Islet of Langerhans (tissue), 1 donor: ENCODE measurements at regions not wholly inside any gene's neighbourhood (a gene's known extent, or its start where the extent isn't known, plus 50 kb on each side); places are given as distances from the start of the nearest gene placed in this dataset.
A peak's percentile ranks its signal among the peaks of the same experiment; 100 is the strongest.

ENCODE experiments used
- FAIRE-seq: peaks from one replicate; lab custom pipeline; 2011; peaks lifted over from hg19 to GRCh38; lab: Jason Lieb, UNC

DNA sequence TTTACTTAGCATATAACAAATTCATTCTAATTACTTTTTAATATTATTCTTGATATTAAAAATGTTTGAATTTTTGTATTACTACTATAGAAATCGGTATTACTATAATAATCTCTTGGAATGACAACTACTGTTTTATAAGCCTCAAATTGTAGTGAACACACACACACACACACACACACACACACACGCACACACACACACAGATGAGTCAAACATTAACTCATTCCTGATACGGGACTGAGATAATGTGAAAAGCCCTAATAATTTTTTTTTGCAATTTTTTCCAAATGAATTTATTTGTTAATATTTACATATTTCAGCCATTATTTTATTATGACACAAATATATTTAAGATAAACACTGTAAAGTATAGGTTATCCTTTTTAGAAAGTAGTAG, 951.2 kb upstream of the PHF14 start:
- FAIRE-seq = no peak

- no peak for FAIRE-seq
Observed at GRCh38 chr7:10022957-10023356, 950.7 kb upstream of the PHF14 start.

DNA sequence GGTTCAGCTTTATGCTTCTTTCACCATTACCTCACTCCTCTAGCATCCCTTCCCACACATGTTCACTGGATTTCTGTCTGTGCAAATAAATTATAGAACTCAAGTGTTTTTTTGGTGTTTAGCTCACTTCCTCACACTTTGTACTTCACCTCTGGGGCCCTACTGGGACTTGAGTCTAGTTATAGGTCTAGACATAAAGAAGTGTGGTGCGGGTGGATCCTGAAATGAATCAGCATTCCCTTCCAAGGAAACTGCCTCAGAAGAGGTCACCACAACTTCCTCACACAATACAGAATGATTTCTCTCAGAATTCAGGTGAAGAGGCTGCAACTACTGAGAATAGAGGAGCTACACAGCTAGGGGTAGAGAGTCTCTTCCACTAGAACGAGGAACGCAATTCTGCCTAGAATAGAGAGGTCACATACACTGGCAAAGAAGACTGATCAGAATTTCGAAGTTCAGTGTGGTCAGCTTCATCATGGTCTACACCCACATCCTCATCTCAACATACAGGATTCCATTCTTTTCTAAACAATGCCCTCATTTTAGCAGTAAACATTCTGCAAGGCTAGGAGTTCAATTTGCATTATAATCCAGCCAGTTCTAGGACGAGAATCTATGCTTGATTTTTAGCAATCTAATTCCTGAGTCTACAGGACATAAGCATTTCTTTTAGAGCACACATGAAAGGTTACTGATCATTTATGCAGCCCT, 938.7 kb upstream of the PHF14 start:
- no peak for FAIRE-seq

GRCh38 chr7:10036693-10037092, 937.0 kb upstream of the PHF14 start:
- no peak for FAIRE-seq

- FAIRE-seq = no peak
Observed at GRCh38 chr7:10038351-10038750, 935.3 kb upstream of the PHF14 start.

DNA sequence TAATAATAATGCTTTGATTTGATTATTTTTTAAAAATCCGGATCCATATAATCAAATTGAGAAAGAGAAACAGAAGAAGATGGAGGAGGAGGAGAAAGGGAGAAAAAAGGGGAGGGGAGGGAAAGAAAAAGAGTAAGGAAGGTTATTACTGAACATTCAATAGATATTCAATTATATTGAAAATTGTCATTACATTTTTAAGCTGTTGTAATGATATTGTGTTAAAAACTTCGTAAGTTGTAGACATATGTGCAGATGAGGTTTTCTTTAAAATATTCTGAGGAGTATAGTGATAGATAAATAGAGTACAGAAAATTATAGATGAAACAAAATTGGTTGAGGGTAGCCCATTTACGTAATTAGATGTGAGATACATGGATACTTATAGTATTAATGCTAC, 933.0 kb upstream of the PHF14 start:
- FAIRE-seq = no peak

DNA sequence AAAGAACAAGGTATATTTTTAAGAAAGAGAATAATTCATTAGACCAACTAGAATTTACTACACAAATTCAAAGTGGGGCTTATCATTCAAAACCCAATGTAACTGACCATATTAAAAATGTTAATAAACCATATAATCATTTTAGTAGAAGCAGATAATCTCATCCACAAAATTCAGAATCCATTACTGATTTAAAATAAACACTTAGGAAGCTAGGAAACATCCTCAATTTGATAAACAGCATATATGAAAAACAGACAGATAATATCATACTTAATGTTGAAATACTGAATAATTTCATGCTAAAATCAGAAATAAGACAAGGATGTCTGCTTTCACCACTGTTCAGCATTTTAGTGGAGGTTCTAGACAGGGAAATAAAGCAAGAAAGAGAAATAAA, 902.8 kb upstream of the PHF14 start:
- no peak for FAIRE-seq

DNA sequence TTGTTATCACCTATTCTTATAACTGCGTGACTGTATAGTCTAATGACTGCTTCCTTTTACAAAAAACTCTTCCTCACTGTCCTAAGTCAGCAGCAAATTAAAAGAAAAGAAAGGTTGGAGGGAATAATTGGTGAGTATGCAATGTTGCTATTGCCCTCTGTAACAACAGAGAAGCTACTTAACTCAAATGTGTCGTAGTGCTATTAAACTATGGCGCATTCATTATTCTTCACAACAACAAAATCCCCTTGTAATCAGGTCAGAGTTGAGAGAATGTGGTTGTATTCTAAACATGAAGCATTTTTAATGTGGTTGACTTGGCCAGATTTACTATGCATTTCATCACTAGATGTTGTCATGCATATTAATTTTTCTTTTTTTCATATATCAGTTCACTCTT, 897.8 kb upstream of the PHF14 start:
- no peak for FAIRE-seq

DNA sequence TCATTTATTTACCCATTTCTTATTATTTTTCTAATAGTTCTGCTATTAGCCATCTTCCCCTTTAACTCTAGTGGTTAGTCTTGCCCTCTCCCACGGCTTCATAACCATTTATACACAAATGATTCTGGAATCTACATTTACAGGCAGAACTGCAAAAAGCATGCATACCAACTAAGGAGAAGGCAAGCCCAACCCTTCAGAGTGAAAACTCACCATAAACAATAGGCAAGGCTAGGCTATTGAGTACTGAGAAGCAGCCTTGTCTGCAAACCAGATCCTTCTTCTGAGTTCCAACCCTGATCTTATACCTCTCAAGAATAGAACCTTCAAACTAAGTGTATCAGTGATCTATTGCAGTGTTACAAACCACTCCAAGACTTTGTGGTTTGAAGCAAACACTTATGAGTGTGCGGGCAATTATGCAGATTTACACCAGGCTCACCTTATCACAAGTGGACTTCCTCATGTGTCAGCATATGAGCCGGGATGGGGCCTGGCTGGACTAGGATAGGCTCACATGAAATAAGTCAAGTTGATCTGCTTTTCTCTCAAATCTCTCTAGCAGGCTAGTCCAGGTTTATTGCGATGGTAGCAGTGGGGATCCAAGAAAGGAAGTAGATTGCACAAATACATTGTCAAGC, 896.9 kb upstream of the PHF14 start:
- FAIRE-seq = no peak

DNA sequence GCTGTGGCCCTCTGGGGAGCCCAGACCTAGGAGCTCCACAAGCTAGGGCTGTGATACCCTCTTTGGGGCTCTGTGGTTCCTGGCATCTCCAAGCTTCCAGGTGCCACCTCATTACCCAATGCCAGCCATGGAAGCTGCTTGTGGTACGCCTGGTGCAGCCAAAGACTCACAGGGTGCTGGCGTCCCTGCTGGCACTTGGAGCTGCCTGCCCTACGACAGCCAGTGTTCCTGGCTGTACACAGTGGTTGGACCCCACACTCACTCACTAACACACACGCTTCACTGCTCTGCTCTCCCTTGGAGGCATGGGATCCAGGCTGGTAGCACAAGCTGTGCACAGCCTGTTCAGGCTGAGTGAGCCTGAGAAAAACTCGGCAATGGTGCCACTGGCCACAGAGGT, 894.1 kb upstream of the PHF14 start:
- FAIRE-seq = no peak

GRCh38 chr7:10082896-10083295, 890.8 kb upstream of the PHF14 start:
- FAIRE-seq = no peak

DNA sequence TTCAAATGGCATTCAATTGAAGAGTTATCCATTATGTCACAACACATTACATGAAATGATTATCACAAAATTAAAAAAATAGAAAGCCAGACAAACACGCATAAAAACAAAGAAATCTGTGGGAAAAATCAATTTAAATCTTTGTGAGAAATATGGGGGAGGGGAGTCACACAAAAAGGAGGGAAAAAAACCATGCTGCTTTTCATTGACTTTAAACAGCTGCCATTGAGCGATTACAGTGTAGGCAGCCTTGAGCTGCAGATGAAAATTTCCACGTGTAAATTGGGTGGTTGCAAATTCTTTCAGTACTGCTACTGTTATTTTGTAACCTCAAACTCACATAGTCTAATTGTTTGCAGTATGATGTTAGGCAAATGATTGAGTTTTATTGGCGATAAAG, 889.9 kb upstream of the PHF14 start:
- no peak for FAIRE-seq

DNA sequence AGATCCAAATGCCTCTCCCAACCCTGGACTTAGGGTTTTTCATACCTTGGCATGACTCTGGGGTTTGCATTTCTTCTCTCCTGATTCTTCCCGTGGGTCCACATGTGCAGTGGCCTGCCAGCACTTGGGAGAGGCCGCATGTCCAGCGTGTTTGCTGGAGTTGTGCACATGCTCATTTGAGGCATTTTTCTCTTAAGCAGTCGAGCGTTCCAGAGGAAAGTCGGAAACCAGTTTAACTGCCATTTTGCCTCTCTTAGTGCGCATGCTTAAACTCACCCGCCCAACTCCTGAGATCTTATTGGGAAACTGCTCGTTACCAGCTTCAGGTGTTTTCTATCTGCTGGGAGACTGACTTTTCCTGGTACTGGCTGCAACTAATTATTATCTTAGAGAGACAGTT, 888.4 kb upstream of the PHF14 start:
- no peak for FAIRE-seq

DNA sequence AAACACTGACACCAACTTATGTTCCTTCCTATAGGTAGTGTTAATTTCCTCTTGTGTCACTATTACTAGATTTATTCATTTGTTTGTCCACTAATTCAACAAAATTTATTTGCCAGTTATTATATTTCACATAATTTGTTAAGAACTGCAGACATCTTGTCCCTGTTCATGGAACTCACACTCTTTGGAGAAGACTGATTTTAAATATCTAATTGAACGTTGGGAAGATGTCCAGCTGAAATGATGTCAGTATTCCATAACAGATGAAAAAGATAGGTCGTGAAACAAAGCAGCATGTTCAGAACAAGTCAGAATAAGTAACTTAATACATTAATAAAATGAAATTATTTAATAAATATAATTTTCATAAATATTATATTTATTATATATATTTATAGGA, 873.1 kb upstream of the PHF14 start:
- FAIRE-seq = no peak

- FAIRE-seq = no peak
Observed at GRCh38 chr7:10101351-10101750, 872.3 kb upstream of the PHF14 start.

- FAIRE-seq = no peak
Observed at GRCh38 chr7:10104292-10104691, 869.4 kb upstream of the PHF14 start.

- no peak for FAIRE-seq
Observed at GRCh38 chr7:10106609-10107008, 867.1 kb upstream of the PHF14 start.

DNA sequence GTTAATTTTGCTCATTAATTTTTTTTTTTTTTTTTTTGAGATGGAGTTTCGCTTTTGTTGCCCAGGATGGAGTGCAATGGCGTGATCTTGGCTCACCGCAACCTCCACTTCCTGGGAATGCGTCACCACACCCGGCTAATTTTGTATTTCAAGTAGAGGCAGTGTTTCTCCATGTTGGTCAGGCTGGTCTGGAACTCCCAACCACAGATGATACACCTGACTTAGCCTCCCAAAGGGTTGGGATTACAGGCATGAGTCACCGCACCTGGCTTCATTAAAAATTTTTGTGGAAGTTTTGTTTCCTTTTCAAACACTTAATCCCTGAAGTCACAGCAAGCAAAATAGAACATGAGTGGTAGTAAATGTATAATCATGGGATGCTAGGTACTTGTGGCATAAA, 857.2 kb upstream of the PHF14 start:
- no peak for FAIRE-seq

DNA sequence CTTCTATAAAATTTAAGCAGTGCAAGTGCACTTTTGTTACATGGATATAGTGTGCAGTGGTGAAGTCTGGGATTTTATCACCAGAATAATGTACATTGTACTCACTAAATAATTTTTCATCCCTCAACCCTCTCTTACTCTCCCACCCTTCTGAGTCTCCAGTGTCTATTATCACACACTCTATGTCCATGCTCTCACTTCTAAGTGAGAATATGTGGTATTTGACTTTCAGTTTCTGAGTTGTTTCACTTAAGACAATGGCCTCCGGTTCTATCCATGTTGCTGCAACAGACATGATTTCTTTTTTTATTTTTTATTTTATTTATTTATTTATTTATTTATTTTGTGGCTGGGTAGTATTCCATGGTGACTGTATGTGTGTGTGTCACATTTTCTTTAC, 855.9 kb upstream of the PHF14 start:
- no peak for FAIRE-seq

DNA sequence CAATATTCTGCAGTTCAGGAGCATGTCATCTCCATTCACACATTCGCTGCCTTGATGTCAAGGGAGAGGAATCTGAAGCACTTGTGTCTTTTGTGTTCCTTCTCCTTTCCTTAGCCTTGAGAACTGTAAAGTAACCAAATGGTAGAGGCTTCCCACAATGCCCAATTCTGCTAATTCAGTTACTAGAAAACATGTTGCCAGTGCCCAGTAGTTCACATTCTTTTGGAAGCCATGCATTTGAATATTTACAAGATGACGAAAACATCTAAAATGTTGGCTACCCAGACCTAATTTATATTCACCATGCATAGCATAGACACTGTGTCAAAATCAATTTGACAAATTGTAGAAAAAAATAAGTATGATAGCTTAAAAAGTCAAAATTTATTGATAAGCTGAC, 852.7 kb upstream of the PHF14 start:
- FAIRE-seq = no peak

- no peak for FAIRE-seq
Observed at GRCh38 chr7:10121631-10122030, 852.0 kb upstream of the PHF14 start.

- no peak for FAIRE-seq
Observed at GRCh38 chr7:10122551-10123100, 851.0 kb upstream of the PHF14 start.

- FAIRE-seq = peak; percentile 82
Observed at GRCh38 chr7:10128748-10129147, 844.9 kb upstream of the PHF14 start.
